CD4-positive, alpha-beta T cell (primary cell): ENCODE measurements at regions not wholly inside any gene's neighbourhood (a gene's known extent, or its start where the extent isn't known, plus 50 kb on each side); places are given as distances from the start of the nearest gene placed in this dataset.

ENCODE experiments used
- ATAC-seq: fragments of 200-7000 bp; cut with Tn5 transposase; one replicate; pipeline ENCODE4 v1.10.0; 2022; ENCODE audit warnings: mild to moderate bottlenecking; ENCODE audit not compliant: poor library complexity
- CTCF ChIA-PET: fragments of 350-600 bp; sonication (Branson Sonifier 250); formaldehyde crosslinking; loops from one replicate; lab custom pipeline; 2021; ENCODE audit warnings: antibody characterized with exemption, inconsistent platforms; lab: Charles Lee
- POLR2A ChIA-PET: fragments of 350-600 bp; sonication (Branson Sonifier 250); formaldehyde crosslinking; loops from one replicate; lab custom pipeline; 2021; ENCODE audit warnings: antibody characterized with exemption, inconsistent platforms; lab: Charles Lee
- DNase-seq, 14 experiments: peaks; one replicate each; pipeline ENCODE4 v3.0.0-alpha.2; 2013 to 2020; ENCODE audit warnings: mixed read lengths in 2 of 14
- H3K27ac ChIP-seq, 2 donors: one replicate each; pipeline versions ENCODE4 v1.5.1 to v1.7.0; 2013; ENCODE audit warnings: low read length in 2 of 2, low read depth in 1 of 2, mild to moderate bottlenecking in 1 of 2
- H3K27me3 ChIP-seq, 2 experiments: 1 replicate in 1 of 2; 2 replicates in 1 of 2; pipeline versions ENCODE4 v1.6.1 to v1.7.0; 2013; ENCODE audit warnings: low read length in 2 of 2, control low read depth in 1 of 2, mild to moderate bottlenecking in 1 of 2, moderate library complexity in 1 of 2; ENCODE audit not compliant: insufficient read depth in 2 of 2, control insufficient read depth in 1 of 2
- H3K36me3 ChIP-seq: one replicate; pipeline ENCODE4 v1.6.1; 2013; ENCODE audit warnings: low read length, control low read depth; ENCODE audit not compliant: insufficient read depth
- H3K4me1 ChIP-seq: one replicate; pipeline ENCODE4 v1.6.1; 2013; ENCODE audit warnings: low read length, control low read depth; ENCODE audit not compliant: insufficient read depth
- H3K4me3 ChIP-seq: one replicate; pipeline ENCODE4 v1.5.1; 2013; ENCODE audit warnings: mild to moderate bottlenecking, low read length, moderate library complexity
- H3K9me3 ChIP-seq, 2 experiments: 1 replicate in 1 of 2; 2 replicates in 1 of 2; pipeline versions ENCODE4 v1.6.1 to v1.7.0; 2013; ENCODE audit warnings: low read length in 2 of 2, mild to moderate bottlenecking in 2 of 2, control low read depth in 1 of 2, moderate library complexity in 1 of 2; ENCODE audit not compliant: control insufficient read depth in 1 of 2, insufficient read depth in 1 of 2
- H3K27ac Mint-ChIP-seq: one replicate; pipeline ENCODE4 v1.8.0; 2020; ENCODE audit warnings: mixed read lengths
- H3K27me3 Mint-ChIP-seq: one replicate; pipeline ENCODE4 v1.8.0; 2021; ENCODE audit warnings: mixed read lengths
- H3K36me3 Mint-ChIP-seq: one replicate; pipeline ENCODE4 v1.8.0; 2021; ENCODE audit warnings: low read depth, mixed read lengths
- H3K4me1 Mint-ChIP-seq: one replicate; pipeline ENCODE4 v1.8.0; 2021; ENCODE audit warnings: low read depth, mixed read lengths
- H3K4me3 Mint-ChIP-seq: one replicate; pipeline ENCODE4 v1.8.0; 2020; ENCODE audit warnings: mild to moderate bottlenecking, mixed read lengths
- H3K9me3 Mint-ChIP-seq: one replicate; pipeline ENCODE4 v1.8.0; 2020; ENCODE audit warnings: mixed read lengths
- CTCF ChIP-seq: fragments of 200-600 bp; IDR thresholded peaks from one replicate; pipeline ENCODE4 v1.8.0; 2022; ENCODE audit warnings: antibody characterized with exemption, mild to moderate bottlenecking
- intact Hi-C, 2 experiments: fragments of 100-400 bp; cut with DNase I in 1 of 2; cut with micrococcal nuclease in 1 of 2; formaldehyde crosslinking; loops; one replicate each; pipeline versions ENCODE4 v1.15.1 to v1.9.0; 2023 to 2025; cut with DNase I, micrococcal nuclease

DNA sequence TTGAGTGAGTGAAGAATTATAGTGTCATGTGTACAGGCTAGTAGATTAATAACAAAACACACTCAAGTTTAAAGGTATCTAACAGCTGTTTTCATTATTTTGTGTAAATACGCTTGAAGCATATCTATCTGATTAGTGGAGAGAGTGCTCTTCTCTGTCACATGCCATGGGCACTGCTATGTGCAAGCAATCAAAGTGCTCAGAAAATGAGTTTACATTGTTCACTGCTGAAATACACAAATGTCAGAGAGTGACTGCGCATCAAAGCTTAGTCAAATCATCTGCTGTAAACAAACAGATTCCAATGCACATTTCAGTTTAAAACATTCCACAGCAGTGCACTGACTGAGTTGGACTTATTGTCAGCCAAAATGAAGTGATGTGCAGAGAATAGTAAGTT, 423.4 kb downstream of the ZEB2 start:
- no peaks in the 10 kb centered on the region for H3K27me3 ChIP-seq
- no peaks in the 10 kb centered on the region for H3K27me3 Mint-ChIP-seq

DNA sequence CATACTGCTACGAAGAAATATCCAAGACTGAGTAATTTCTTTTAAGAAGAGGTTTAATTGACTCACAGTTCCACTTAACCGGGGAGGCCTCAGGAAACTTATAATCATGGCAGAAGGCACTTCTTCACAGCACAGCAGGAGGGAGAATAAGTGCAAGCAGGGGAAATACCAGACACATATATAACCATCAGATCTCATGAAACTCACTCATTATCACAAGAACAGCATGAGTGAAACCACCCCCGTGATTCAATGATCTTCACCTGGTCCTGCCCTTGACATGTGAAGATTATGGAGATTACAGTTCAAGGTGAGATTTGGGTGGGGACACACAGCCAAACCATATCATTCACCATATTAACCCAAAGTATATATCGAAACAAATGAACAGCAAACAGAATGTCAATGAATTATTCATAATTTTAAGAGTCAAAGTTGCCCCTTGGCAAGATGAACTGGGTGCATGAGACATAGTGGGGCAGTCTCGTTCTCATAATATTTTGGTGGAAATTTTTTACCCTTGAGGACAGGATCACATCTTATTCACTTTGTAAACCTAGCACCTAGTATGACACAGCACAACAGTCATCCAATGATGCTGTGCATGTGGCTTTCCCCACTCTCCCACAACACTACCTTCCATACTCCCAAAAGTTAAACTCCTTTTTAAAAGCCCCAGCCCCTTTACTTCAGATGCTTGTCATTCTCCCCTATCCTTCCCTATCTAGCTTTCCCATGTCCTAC, 425.3 kb downstream of the ZEB2 start:
- H3K27me3 ChIP-seq, result no peaks in the 10 kb centered on the region
- ChIA-PET CTCF (no interaction called here), POLR2A (no interaction called here)
- intact Hi-C loops, result no loop called here
- H3K4me1 ChIP-seq, result no peaks in the 10 kb centered on the region
- no peak for ATAC-seq
- H3K9me3 ChIP-seq, result peaks cover 0 to 5% of the 10 kb centered on the region in 2 experiments
- DNase-seq, result no peak
- Mint-ChIP-seq H3K27ac (no peak overlapping the region), H3K4me1 (no peaks in the 10 kb centered on the region), H3K4me3 (no peak overlapping the region), H3K27me3 (no peaks in the 10 kb centered on the region), H3K9me3 (peaks cover 10% of the 10 kb centered on the region), H3K36me3 (peaks cover under 1% of the 10 kb centered on the region)
- no peaks in the 10 kb centered on the region for H3K36me3 ChIP-seq
- TF ChIP-seq CTCF, result no peak
- no peak overlapping the region for H3K4me3 ChIP-seq
- H3K27ac ChIP-seq, result no peak overlapping the region

More for the DNA sequence above, 423.4 kb downstream of the ZEB2 start:
- Mint-ChIP-seq H3K9me3 (peaks cover 7% of the 10 kb centered on the region), H3K36me3 (no peaks in the 10 kb centered on the region), H3K4me3 (no peak overlapping the region), H3K4me1 (no peaks in the 10 kb centered on the region), H3K27ac (no peak overlapping the region)
- peaks cover 0 to 5% of the 10 kb centered on the region in 2 experiments for H3K9me3 ChIP-seq
- CTCF ChIA-PET, result no interaction called here
- H3K27ac ChIP-seq, result no peak overlapping the region
- no peaks in the 10 kb centered on the region for H3K36me3 ChIP-seq
- POLR2A ChIA-PET, result no interaction called here
- H3K4me1 ChIP-seq, result no peaks in the 10 kb centered on the region
- no peak for TF ChIP-seq CTCF
- ATAC-seq, result no peak
- no peak for DNase-seq
- intact Hi-C loops, result no loop called here
- H3K4me3 ChIP-seq, result no peak overlapping the region

DNA sequence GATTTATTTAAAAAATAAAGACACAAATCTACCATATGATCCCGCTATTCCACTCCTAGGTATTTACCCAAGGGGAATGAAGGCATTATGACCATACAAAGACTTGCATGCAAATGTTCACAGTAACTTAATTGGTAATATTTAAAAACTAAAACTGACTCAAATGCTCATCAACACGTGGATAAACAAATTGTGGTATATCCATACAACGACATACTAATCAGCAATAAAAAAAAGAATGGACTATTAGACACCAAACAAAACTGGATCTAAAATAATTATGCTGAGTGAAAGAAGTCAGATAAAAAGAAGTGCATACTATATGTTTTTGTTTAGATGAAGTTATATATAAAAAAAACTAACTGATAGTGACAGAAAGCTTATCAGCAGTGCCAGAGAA, 428.3 kb downstream of the ZEB2 start:
- Histone ChIP-seq H3K4me3 (no peak overlapping the region), H3K9me3 (peaks cover 0 to 5% of the 10 kb centered on the region in 2 experiments), H3K27me3 (no peaks in the 10 kb centered on the region), H3K36me3 (no peaks in the 10 kb centered on the region), H3K27ac (no peak overlapping the region), H3K4me1 (no peaks in the 10 kb centered on the region)
- Mint-ChIP-seq H3K4me3 (no peak overlapping the region), H3K27me3 (no peaks in the 10 kb centered on the region), H3K27ac (no peak overlapping the region), H3K9me3 (peaks cover 16% of the 10 kb centered on the region), H3K36me3 (peaks cover 8% of the 10 kb centered on the region), H3K4me1 (no peaks in the 10 kb centered on the region)
- no peak for TF ChIP-seq CTCF
- ChIA-PET POLR2A (no interaction called here), CTCF (no interaction called here)
- no peak for ATAC-seq
- intact Hi-C loops, result no loop called here
- DNase-seq, result no peak
